ENCODE measurements at regions not wholly inside any gene's neighbourhood (a gene's known extent, or its start where the extent isn't known, plus 50 kb on each side); places are given as distances from the start of the nearest gene placed in this dataset.

GRCh38 chr11:98431463-98432359 lies 589.0 kb upstream of the CNTN5 start:
- H3K4me1 ChIP-seq (replicated peaks in 1 of 2; ENCODE audit: control insufficient read depth in 2 of 2, insufficient read depth in 2 of 2, low read length in 2 of 2) = no peaks in the 10 kb centered on the region
- H3K27me3 ChIP-seq (ENCODE audit: control insufficient read depth in 2 of 2, insufficient read depth in 2 of 2, low read length in 2 of 2) = no peaks in the 10 kb centered on the region
- WGBS (ENCODE audit: insufficient coverage, low coverage, missing lambda C conversion rate) = 19% methylated on average over 9 of the region's 9 CpGs

GRCh38 chr11:98434296-98434695 lies 586.5 kb upstream of the CNTN5 start:
- H3K9me1 ChIP-seq (ENCODE audit: control insufficient read depth, insufficient read depth, low read length) = no peaks in the 10 kb centered on the region
- no peak overlapping the region for H3K9ac ChIP-seq (ENCODE audit: insufficient read depth in 1 of 2, low read depth in 2 of 2, low read length in 2 of 2)
- no peaks in the 10 kb centered on the region for H3K4me1 ChIP-seq (replicated peaks in 1 of 2; ENCODE audit: control insufficient read depth in 2 of 2, insufficient read depth in 2 of 2, low read length in 2 of 2)
- DNase-seq (ENCODE audit: extremely low read depth in 1 of 4, low spot score in 3 of 4) (no peak), FAIRE-seq (no peak), ATAC-seq (no peak)
- in situ Hi-C loops (cut with MboI) = no loop called here
- no peak overlapping the region for H2AFZ ChIP-seq (ENCODE audit: low read depth, low read length)
- BruUV-seq (replicated peaks) = no TSS peak
- intact Hi-C loops (cut with micrococcal nuclease) = no loop called here
- no peaks in the 10 kb centered on the region for H4K20me1 ChIP-seq (replicated peaks; ENCODE audit: control insufficient read depth, insufficient read depth, low read length)
- ChIA-PET POLR2A (no interaction called here), CTCF (ENCODE audit: low intra/inter-chr PET ratio) (no interaction called here)
- H3K4me3 ChIP-seq = no peak overlapping the region
- peaks cover 5% of the 10 kb centered on the region; the same call in 1 of the 2 replicates for H3K9me3 ChIP-seq (replicated peaks; ENCODE audit: control insufficient read depth, insufficient read depth, low read depth, low read length)
- no peaks in the 10 kb centered on the region for H3K79me2 ChIP-seq (ENCODE audit: control insufficient read depth, insufficient read depth, low read length)
- 5% methylated on average over 1 of the region's 1 CpG for WGBS (ENCODE audit: insufficient coverage, low coverage, missing lambda C conversion rate)
- no peak overlapping the region for H3K27ac ChIP-seq (ENCODE audit: extremely low read depth, low read depth, low read length)
- no peak overlapping the region for H3K4me2 ChIP-seq (ENCODE audit: insufficient read depth, low read length)
- TF ChIP-seq ZNF512 (tag; IDR thresholded peaks at IDR 0.05) = no peak
- TF ChIP-seq CHD1 (IDR thresholded peaks at IDR 0.05; ENCODE audit: low read length) = no peak
- no peak for TF ChIP-seq MTF1 (CRISPR knock-in tag; IDR thresholded peaks at IDR 0.05; ENCODE audit: borderline replicate concordance)
- no peak for TF ChIP-seq NR2C2 (CRISPR knock-in tag; IDR thresholded peaks at IDR 0.05)
- no peak for TF ChIP-seq NR2C2 (tag; IDR thresholded peaks at IDR 0.05)
- no peak for TF ChIP-seq NCOA6 (IDR thresholded peaks at IDR 0.05)
- TF ChIP-seq ZNF668 (CRISPR knock-in tag; IDR thresholded peaks at IDR 0.05) = no peak
- TF ChIP-seq U2AF1 (optimal IDR thresholded peaks at IDR 0.05; ENCODE audit: low read depth, low read length) = no peak
- TF ChIP-seq E2F1 (CRISPR knock-in tag; IDR thresholded peaks at IDR 0.05) = no peak
- TF ChIP-seq JUNB (CRISPR knock-in tag; conservative IDR thresholded peaks at IDR 0.05) = no peak
- no peak for TF ChIP-seq SRSF3 (IDR thresholded peaks at IDR 0.05; ENCODE audit: insufficient read depth, low read length)
- TF ChIP-seq PTTG1 (tag; IDR thresholded peaks at IDR 0.05; ENCODE audit: low read depth) = no peak
- TF ChIP-seq LCOR (CRISPR knock-in tag; IDR thresholded peaks at IDR 0.05) = no peak
- H3K36me3 ChIP-seq (ENCODE audit: control insufficient read depth, insufficient read depth, low read length) = no peaks in the 10 kb centered on the region
- H3K27me3 ChIP-seq (ENCODE audit: control insufficient read depth in 2 of 2, insufficient read depth in 2 of 2, low read length in 2 of 2) = no peaks in the 10 kb centered on the region

More at GRCh38 chr11:98431463-98432359, 589.0 kb upstream of the CNTN5 start:
- ChIA-PET POLR2A (no interaction called here), CTCF (ENCODE audit: low intra/inter-chr PET ratio) (no interaction called here)
- ATAC-seq (no peak), FAIRE-seq (no peak), DNase-seq (ENCODE audit: extremely low read depth in 1 of 4, low spot score in 3 of 4) (no peak)
- no peaks in the 10 kb centered on the region for H3K36me3 ChIP-seq (ENCODE audit: control insufficient read depth, insufficient read depth, low read length)
- peaks cover 8% of the 10 kb centered on the region; the same call in 1 of the 2 replicates for H3K9me3 ChIP-seq (replicated peaks; ENCODE audit: control insufficient read depth, insufficient read depth, low read depth, low read length)
- no TSS peak for BruUV-seq (replicated peaks)
- H3K27ac ChIP-seq (ENCODE audit: extremely low read depth, low read depth, low read length) = no peak overlapping the region
- H4K20me1 ChIP-seq (replicated peaks; ENCODE audit: control insufficient read depth, insufficient read depth, low read length) = no peaks in the 10 kb centered on the region
- TF ChIP-seq GATAD2A (IDR thresholded peaks at IDR 0.05) (no peak), PTRF (tag; IDR thresholded peaks at IDR 0.05) (no peak)
- no peaks in the 10 kb centered on the region for H3K9me1 ChIP-seq (ENCODE audit: control insufficient read depth, insufficient read depth, low read length)
- no peak overlapping the region for H3K9ac ChIP-seq (ENCODE audit: insufficient read depth in 1 of 2, low read depth in 2 of 2, low read length in 2 of 2)
- H3K79me2 ChIP-seq (ENCODE audit: control insufficient read depth, insufficient read depth, low read length) = no peaks in the 10 kb centered on the region
- intact Hi-C loops (cut with micrococcal nuclease) (no loop called here), in situ Hi-C loops (cut with MboI) (no loop called here)
- no peak overlapping the region for H3K4me2 ChIP-seq (ENCODE audit: insufficient read depth, low read length)
- H3K4me3 ChIP-seq = no peak overlapping the region
- no peak overlapping the region for H2AFZ ChIP-seq (ENCODE audit: low read depth, low read length)

Measured in K562 (cell line).